NCI-H2196 treated with DMSO at 0.1 percent for 48 hours (cell line): ENCODE measurements at regions not wholly inside any gene's neighbourhood (a gene's known extent, or its start where the extent isn't known, plus 50 kb on each side); places are given as distances from the start of the nearest gene placed in this dataset.
"Not testable (repeated sequence)": the region's sequence is repeated elsewhere in the genome, so short reads cannot be mapped to it uniquely, and the experiment has no call there.

Source experiments
- DNase-seq: peaks from one replicate; lab custom pipeline; 2025; ENCODE audit not compliant: unreplicated experiment; lab: John Stamatoyannopoulos, UW

DNA sequence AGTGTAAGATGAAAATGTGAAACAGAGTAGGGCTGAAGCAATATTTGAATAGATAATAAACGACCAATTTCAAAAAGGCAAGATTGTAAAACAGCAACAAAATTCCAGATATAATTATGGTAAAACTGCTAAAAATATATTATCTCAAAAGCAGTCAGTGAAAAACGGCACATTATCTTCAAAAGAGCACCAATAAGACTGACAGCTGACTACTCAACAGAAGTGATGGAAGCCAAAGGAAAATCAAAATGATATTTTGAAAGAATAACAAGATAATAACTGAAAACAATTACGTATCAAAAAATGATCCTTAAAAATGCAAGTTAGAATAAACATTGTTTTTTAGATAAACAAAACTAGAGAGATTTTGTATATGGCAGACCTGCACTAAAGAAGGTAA is 920.6 kb upstream of the FAM98A start:
- DNase-seq, result no peak

DNA sequence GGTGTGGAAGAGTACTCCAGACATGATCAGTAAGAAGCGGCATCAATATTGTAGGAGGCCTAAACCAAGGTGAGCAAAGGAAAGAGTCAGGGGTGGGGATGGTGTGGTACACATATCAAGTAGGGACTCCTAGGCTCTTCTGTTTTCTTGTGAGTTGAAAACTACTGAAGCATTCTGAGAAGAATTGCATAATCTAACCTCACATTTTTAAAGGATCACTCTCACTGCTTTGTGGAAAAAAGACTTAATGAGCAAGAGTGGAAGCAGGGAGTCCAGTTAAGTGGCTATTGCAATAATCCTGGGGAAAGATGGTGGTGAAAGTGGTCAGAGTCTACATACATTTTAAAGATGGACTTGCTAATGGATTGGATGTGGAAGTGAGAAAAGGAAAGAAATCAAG is 899.5 kb upstream of the FAM98A start:
- no peak for DNase-seq

DNA sequence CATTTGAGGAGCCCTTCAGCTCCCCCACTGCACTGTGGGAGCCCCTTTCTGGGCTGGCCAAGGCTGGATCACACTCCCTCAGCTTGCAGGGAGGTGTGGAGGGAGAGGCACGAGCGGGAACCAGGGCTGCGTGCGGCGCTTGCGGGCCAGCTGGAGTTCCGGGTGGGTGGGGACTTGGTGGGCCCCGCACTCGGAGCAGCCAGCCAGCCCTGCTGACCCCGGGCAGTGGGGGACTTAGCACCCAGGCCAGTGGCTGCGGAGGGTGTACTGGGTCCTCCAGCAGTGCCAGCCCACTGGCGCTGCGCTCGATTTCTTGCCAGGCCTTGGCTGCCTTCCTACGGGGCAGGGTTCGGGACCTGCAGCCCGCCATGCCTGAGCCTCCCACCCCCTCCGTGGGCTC is 895.1 kb upstream of the FAM98A start:
- DNase-seq, result not testable (repeated sequence)

DNA sequence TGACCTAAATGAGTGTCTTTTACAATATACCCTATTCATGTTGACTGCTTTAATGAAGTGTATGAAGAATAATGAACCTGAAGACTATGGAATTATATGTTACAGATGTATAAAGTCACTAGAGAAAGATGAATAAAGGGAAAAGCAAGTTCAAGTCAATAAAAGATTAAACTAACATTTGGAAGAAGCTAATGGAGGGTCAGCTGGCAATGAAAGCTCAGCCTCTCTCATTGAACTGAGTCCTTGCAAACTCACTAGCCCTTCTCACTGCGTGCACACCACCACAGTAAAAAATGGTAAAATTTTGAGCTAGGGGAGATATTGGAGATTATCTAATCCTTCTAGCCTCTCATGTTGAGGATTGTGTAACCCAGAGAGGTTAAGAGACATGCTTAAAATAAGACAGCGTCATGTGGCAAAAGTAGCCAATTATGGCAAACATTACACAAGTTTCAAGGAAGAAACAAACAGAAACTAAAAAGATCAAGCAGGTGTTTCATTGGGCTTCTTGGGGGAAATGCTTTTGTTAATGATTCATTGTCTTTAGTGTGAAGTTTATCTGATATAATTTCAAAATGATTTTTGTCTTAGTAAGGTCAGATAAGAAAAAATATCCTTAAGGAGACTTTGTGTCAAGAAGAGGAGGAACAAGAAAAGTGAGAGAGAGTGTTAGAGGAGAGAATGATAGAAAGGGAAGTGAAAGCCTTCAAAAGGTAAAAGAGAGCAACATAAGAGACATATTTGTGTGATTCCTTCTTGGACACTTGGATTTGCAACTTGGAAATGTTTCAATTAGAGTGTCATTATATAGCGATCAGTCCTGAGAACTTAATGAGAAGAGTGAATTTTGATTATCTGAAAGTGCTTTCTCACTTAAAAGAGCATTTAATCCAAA is 893.7 kb upstream of the FAM98A start:
- no peak for DNase-seq

DNA sequence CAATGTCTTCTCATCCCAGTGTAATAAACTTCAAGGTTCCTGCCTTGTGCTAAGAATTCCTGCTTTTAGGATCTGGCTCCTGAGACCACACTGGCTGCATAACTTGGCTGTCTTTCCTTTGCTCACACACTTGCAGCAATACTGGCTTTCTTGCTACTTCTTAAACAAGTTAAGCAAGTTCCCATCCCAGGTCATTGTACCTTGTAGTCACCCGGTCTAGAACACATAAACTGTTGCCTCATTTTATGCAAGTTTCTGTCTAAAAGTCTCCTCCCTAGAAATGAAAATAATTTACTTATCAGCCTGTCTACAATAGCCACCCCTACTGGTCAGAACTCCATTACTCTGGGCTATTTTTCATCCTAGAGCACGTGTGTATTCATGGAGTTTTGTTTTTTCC is 887.9 kb upstream of the FAM98A start:
- no peak for DNase-seq

DNA sequence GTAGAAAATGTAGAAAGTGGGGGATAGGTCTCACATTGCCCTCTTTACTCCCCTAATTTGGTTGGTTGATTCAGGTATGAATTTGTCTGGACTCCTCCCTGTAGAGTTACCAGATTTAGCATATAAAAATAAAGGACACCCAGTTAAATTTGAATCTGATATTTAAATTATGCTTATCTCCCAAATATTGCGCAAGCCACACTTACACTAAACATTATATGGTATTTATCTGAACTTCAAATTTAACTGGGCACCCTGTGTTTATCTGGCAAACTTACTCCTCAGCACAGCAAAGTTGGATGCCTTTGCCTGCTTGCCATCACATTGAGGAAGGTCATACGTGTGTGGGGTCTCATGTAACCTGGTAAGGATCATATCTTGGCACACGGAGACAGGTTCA is 882.4 kb upstream of the FAM98A start:
- no peak for DNase-seq

DNA sequence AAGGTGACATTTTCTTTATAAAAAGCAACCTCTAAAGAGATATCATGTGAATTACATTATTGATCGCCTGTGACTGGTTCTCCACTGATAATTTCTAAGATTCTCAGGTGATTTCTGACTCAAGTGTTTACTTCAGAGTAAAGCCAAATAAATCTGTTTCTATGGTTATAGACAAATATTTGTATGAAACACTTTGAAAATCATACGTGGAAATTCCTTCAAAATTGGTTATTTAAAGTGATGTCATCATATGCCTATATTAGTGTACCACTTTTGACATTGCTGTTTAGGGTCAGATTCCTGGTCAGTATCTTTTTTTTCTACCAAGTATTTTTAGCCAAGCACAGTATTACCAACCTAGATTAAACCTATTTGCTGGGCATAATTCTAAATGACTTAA is 881.3 kb upstream of the FAM98A start:
- no peak for DNase-seq

DNA sequence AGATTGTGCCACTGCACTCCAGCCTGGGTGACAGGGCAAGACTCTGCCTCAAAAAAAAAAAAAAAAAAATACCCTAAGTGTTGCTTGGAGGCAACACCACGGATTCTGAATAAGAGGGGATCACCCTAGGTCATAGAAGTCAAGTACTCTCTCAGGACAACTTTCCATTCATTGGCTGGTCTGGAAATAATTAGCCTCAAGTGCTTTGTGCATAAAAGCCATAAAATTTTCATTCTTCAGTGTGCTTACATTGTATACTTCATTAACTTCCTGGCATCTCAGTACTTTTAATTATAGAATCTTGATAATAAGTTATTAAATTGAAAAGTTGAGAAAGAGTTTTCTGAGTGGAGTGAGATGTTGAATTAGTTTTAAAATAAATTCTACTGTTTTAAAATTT is 876.1 kb upstream of the FAM98A start:
- DNase-seq, result no peak

DNA sequence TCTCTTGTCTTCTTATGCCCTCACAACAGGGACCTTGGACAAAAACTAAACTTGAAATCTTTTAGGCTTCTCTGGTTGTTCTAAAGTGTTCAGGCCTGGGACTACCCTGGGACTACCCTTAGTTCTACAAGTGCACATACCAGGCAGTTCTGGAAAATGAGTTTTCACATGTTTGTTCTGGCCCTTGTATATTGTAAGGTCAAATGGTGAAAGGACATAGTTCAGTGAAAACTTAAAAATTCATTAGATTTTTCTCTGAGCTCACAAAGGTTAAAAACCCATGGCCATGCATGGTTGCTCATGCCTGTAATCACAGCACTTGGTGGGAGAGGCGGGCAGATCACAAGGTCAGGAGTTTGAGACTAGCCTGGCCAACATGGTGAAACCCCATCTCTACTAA is 875.5 kb upstream of the FAM98A start:
- DNase-seq, result no peak

DNA sequence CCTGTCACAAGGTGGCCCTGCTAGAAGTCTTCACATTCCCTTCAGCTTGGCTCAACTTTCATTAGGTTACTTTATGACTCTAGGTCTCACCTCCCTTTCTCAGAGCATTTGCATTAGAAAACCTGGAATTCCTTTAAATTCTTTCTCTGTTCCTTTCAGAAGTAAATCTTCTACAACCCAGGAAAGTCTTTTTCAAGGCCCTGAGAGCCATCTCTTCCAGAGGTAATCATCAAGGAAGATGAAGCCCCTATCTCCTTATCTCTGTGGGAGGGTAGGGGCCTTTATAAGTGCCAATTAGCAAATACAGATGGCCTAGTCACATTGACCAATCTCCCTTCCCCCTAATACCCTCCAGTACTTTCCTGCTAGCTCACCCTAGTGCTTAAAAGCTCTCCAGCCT is 848.0 kb upstream of the FAM98A start:
- DNase-seq, result no peak

DNA sequence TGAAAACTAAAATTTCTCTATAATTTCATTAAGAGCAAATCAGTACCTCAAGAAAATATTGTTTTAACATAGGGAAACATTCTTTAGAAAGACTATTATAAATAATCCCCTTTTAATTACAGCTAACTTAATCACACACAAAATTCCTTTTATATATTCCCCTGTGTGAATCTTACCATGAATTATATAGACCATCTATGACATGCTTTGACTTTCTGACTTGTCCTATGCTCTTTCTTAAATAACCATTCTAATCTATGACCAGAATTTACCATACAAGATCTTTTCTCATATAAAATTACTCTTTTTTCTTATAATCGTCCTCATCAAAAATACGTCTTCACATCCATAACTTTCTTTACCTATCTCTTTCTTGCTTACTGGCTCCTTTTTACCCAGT is 824.2 kb upstream of the FAM98A start:
- no peak for DNase-seq

DNA sequence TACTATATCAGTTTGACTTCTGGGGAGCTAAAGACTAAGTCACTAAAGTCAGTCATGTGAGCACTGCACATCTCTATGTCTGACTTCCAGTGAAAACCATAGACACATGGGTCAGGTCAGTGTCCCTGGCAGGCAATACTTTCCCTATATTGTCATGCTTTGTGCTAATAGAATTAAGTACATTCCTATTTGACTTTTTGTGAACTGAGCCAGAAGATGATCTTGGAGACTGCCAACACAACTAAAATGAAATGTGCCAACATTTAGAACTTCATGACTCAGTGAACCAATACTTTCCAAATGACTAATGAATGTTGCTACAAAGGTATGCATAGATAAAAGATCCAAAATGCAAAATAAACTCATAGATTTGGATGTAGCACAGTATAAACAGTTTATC is 820.8 kb upstream of the FAM98A start:
- no peak for DNase-seq

DNA sequence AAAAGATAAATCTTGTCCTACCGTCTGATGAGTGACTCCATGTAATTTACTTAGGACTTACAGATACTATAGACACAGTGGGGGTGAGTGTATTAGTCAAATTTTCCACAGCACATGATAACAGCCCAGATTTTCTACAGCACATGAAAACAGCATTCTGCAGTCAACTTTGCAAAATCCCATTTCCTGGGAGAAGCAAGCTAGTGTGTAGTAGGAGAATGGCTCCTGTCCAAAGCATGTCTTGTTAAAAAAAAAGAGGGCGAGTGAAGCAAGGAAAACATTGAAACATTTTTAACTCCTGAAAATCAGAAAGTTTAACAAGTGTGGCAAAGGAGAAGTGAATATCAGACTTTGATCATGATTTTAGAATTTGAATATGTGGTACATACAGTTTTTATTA is 817.8 kb upstream of the FAM98A start:
- no peak for DNase-seq

DNA sequence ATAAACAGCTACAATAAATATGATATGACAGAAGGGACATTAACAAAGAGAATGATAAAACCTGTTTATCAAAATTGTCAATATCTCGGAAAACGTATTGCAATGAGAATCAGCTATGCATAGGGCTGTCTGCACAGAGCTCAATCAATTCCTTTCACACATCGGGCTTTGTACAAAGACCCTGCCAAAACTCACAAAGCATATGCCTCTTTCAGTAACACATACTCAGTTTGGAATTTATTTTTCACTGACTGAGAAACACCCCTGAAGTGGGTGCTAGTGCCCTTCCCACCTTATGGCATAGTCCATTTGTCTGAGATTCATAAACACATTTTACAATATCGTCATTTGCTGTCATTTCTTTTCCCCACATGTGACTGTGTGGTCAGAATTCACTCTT is 815.8 kb upstream of the FAM98A start:
- DNase-seq, result no peak

DNA sequence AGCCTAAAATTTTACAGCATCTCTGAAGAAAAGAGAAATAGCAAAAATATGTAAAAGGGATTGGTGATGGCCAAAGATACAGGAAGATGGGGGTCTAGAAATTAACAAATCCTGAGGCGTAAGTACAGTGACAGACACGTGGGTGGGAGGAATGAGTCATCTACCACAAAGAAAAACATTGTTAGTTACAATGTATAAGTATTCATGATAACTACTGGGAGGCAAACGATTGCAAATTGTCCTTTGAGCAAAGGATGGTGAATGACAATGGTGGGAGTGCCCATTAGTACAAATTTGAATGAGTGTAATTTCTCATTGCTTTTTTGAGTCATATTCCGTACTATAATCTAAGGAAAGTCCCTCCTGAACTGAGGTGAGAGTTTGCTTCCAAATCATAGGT is 809.0 kb upstream of the FAM98A start:
- DNase-seq, result no peak

DNA sequence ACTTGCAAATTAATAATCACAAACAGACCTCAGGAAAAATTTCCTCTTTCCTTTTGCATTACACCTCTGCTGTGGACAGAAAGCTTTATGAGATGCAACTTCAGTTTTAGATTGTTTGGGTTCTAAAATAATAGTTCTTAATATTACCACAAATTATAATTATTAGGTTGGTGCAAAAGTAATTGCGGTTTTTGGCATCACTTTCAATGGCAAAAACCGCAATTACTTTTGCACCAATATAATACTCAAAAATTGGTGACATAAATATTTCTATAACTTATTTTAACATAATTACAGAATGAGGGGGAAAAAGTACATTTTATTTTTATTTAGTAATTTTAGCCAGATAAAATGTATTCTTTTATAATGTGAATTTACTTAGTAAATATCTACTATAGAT is 804.4 kb upstream of the FAM98A start:
- no peak for DNase-seq

DNA sequence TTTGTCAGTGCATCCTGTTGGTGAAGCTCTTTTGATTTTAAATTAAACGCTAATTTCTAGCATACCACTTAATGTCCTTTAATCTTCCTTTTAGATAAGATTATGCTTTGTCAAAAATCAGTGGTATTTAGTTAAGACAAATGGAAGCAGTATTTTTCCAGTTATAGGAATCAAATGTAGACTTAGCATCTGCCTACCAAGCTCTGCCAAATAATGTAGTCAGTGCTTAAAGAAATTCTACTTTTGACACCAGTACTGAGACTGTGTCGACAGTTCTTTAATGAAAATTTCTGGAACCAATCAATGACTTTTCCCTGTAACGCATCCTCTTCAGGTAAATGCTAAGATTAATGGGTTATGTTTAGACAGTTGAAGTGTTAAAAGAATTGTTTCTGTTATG is 803.3 kb upstream of the FAM98A start:
- no peak for DNase-seq

DNA sequence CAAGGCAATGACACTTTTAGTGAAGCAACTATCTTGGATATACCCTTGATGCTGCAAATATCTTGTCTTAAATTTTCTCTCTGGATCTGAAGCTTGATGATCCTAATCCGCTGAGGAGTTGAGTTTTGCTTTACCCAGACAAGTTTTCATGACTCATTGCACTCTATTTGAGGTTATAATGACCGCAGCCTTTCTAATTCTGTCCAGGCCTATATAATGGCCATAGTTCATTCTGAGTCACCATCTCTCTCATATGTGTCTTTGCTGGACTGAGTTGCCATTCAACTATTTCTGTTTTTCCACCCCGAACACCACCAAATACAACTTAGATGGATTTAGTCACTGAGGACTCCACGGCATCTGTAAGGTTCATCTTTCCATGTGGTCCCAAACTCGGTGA is 802.1 kb upstream of the FAM98A start:
- DNase-seq, result no peak

DNA sequence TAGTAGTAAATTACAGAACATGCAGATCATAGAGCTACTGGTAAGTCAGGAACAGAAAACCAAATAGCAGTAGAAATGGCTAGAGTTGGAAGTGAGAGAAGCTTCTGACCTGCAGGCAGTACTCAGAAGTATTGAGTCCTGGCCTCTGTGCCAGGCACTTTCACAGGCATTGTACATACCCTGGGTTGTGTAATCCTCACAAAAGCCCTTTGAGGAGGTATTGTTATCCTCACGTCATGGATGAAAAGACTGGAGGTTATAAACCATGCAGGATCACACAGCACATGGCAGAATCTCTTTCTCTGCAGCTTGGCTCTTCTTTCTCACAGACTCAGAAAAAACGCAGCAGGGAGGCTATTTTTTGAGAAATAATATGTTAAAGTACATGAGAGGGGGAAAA is 789.3 kb upstream of the FAM98A start:
- DNase-seq, result no peak

DNA sequence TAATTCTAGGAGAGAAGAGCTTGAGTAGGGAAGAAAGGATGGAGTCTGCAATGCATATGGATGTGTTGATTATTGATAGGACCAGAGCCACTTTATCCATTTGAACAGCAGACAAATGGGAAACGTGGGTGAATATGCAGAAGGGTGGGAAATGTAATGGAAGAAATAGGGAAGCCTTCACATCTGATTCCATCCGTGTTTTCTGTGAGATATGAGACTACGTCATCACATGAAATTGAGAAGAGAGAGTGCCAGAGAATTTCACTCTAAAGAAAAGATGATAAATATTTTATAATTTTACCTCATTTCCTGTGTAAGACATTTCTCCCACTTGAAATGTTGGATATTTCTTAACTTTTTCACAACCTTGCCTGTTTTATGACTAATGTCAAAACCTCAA is 788.4 kb upstream of the FAM98A start:
- no peak for DNase-seq

DNA sequence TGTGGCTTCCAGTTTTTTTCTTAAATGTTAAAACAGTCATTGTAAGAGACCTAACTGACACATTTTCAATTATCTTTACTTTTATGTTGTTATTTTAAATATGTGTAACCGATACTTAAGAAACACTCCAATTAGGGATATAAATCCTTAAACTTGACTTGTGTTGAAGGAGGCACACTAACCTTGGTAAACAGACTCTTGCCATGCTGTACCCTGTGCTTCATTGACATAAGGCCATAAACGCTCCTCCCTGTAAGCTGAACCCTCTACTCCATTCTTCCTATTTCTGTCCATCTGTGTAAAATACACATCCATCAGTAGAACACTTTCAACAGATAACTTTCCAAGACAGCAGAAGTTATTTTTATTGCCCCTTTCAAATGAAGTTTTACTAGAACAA is 780.5 kb upstream of the FAM98A start:
- no peak for DNase-seq

DNA sequence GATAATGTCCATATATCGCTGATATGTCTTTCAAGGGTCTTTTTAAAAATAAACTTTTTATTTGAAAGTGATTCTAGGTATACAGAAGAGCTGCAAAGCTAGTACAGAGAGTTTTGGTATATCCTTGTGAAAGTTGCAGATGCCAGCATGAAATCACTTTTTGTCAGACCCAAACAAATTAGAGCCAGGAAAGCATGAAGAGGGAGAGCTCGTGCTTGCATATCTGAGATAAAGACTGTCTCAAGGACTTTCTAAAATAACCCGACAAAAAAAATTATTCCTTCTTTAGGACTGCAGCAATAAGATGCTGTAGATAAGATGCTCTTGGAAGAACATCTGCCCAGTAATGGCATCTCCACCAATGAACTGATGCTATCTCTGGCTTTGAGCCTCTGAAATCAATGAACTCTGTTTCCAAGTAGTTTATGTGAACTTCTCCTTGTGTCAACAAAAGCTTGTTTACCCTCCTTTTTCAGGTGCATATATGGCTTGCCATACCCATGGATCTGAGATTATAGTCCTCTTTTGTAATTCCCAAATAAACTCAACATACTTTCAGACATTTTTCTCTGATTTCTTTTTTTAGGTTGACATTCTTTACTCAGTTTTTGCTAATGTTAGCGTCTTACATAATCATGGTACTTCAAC is 774.6 kb upstream of the FAM98A start:
- DNase-seq, result no peak

DNA sequence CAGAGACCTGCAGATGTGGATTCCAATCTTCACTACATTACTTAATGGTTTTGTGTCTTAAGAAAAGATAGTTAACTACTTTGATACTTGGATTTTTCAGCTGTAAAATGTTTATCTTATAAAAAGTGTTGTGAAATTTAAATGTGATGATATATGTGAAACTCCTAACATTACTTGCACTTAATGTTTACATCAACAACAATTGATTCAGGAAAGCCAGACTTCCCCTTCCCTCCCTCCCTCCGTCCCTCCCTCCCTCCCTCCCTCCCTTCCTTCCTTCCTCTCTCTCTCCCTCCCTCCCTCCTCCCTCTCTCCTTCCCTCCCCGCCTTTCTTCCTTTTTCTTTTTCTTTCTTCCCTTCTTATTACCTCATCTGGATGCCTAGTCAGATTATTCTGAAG is 773.9 kb upstream of the FAM98A start:
- no peak for DNase-seq
